ENCODE measurements at regions not wholly inside any gene's neighbourhood (a gene's known extent, or its start where the extent isn't known, plus 50 kb on each side); places are given as distances from the start of the nearest gene placed in this dataset.

DNA sequence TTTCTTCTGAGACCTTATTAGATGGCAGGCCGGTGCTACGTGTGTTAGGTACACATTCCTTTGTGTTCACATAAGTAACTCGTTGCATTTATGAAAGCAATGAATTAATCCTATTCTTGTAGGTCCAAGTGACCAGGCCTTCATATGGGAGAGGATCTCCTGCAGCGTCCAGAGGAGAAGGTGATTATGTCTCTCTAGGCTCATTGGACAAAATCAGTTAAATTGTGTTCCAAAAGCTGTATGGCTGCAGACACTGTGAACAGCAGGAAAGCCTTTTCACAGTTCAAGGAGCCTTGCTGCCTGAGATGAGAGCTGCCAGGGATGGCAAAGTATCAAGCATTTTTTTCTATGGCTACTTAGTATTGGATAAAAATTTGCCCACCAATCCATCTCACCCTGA is 433.1 kb upstream of the FZD8 start:
- intact Hi-C loops (cut with DNase I; ENCODE audit: low total_unique reads), result no loop called here
- 88 to 92% methylated on average over 4 of the region's 4 CpGs for WGBS, 2 donors
- no peak for DNase-seq (ENCODE audit: low spot score in 2 of 2)
- no peak overlapping the region for H3K4me3 ChIP-seq (ENCODE audit: low read depth, poor library complexity, severe bottlenecking)
- TF ChIP-seq POLR2A (IDR thresholded peaks at IDR 0.05), result no peak
- TF ChIP-seq, protein P1, sequence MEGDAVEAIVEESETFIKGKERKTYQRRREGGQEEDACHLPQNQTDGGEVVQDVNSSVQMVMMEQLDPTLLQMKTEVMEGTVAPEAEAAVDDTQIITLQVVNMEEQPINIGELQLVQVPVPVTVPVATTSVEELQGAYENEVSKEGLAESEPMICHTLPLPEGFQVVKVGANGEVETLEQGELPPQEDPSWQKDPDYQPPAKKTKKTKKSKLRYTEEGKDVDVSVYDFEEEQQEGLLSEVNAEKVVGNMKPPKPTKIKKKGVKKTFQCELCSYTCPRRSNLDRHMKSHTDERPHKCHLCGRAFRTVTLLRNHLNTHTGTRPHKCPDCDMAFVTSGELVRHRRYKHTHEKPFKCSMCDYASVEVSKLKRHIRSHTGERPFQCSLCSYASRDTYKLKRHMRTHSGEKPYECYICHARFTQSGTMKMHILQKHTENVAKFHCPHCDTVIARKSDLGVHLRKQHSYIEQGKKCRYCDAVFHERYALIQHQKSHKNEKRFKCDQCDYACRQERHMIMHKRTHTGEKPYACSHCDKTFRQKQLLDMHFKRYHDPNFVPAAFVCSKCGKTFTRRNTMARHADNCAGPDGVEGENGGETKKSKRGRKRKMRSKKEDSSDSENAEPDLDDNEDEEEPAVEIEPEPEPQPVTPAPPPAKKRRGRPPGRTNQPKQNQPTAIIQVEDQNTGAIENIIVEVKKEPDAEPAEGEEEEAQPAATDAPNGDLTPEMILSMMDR (IDR thresholded peaks at IDR 0.05), result no peak

DNA sequence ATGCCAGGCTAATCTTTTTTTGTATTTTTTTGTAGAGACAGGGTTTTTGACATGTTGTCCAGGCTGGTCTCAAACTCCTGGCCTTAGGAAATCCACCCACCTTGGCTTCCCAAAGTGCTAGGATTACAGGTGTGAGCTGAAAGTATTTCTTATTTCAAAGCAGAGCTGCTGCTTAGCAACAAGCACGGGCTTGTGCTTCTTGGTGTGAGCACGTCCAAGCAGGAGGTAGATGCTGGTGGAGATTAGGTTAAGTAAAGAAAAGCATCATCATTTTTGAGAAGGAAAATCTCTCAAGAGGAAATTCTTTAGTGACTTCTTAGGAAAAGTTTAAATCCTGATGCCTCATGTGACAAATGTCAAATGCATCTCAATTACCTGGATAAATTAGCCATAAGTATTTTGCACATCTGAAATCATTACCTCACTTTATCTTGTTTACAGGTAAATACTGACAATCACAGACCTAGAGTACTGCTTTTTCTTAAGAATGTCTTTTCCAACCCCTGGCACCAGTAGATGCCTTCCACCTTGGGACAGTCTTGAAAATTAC is 431.8 kb upstream of the FZD8 start:
- no peak for TF ChIP-seq POLR2A (IDR thresholded peaks at IDR 0.05)
- TF ChIP-seq, protein P1 (IDR thresholded peaks at IDR 0.05), result no peak
- WGBS, 2 donors, result 41 to 52% methylated on average over 2 of the region's 2 CpGs
- intact Hi-C loops (cut with DNase I; ENCODE audit: low total_unique reads), result no loop called here

DNA sequence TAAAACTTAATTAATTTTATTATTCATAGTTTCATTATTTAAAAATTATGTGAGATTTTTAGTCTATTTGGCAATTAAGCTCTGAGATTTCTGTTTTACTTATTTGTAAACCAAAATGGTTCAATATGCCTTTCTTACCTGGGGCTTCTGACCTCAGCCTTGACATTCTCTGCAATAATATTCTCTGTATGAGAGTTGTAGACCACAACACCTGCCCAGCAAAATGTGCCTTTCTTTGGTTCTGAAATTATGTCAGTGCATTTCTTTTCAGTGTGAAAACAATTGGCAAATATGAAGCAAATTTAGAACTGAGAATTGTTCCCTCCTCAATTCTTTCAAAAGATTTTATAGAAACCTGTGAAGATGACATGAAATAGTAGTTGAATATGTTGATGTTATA is 426.4 kb upstream of the FZD8 start:
- TF ChIP-seq POLR2A (IDR thresholded peaks at IDR 0.05), result no peak
- TF ChIP-seq, protein P1 (IDR thresholded peaks at IDR 0.05), result no peak
- DNase-seq (ENCODE audit: low spot score in 2 of 2), result no peak
- intact Hi-C loops (cut with DNase I; ENCODE audit: low total_unique reads), result no loop called here
- H3K4me3 ChIP-seq (ENCODE audit: low read depth, poor library complexity, severe bottlenecking), result no peak overlapping the region

More for the DNA sequence above, 431.8 kb upstream of the FZD8 start:
- H3K4me3 ChIP-seq (ENCODE audit: low read depth, poor library complexity, severe bottlenecking), result no peak overlapping the region
- DNase-seq (ENCODE audit: low spot score in 2 of 2), result no peak

DNA sequence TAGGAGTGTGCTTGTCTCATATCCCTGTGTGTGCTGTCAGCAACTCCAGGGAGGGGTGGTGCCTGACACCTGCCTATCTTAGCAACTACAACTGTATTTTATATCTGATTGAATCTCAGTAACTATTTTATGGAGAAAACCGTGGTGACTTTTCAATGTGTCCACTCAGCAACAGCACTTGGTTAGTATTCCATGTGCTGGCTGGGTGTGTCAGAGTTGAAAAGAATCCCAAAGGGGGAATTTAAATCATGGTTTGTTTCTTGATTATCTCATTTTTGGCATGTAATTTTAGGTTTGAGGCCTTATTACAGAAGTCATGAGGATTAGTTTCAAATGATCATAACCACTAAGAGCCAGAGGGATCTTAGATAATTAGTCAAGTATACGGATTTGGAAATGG is 425.7 kb upstream of the FZD8 start:
- H3K4me3 ChIP-seq (ENCODE audit: low read depth, poor library complexity, severe bottlenecking), result no peak overlapping the region
- DNase-seq (ENCODE audit: low spot score in 2 of 2), result no peak
- intact Hi-C loops (cut with DNase I; ENCODE audit: low total_unique reads), result no loop called here
- WGBS, 2 donors, result 36% methylated on average over 2 of the region's 2 CpGs
- TF ChIP-seq, protein P1 (IDR thresholded peaks at IDR 0.05), result no peak
- no peak for TF ChIP-seq POLR2A (IDR thresholded peaks at IDR 0.05)

DNA sequence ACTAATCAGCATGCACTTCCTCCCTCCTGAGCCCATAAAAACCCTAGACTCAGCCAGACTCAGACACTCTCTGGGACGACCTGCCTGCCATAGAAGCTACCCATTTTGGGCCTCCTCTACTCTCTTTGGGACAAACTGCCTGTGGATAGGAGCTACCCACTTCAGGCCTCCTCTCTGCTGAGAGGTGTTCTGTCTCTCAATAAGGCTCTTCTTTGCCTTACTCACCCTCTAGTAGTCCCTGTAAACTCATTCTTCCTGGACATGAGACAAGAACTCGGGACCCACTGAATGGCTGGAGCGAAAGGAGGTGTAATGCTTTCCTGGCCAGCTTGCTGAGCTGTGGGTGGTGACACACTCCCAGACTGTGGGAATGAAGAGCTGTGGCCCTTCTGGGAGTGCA is 424.8 kb upstream of the FZD8 start:
- no peak overlapping the region for H3K4me3 ChIP-seq (ENCODE audit: low read depth, poor library complexity, severe bottlenecking)
- intact Hi-C loops (cut with DNase I; ENCODE audit: low total_unique reads), result no loop called here
- 83 to 93% methylated on average over 3 of the region's 3 CpGs for WGBS, 2 donors
- DNase-seq (ENCODE audit: low spot score in 2 of 2), result no peak
- no peak for TF ChIP-seq POLR2A (IDR thresholded peaks at IDR 0.05)
- TF ChIP-seq, protein P1 (IDR thresholded peaks at IDR 0.05), result no peak

DNA sequence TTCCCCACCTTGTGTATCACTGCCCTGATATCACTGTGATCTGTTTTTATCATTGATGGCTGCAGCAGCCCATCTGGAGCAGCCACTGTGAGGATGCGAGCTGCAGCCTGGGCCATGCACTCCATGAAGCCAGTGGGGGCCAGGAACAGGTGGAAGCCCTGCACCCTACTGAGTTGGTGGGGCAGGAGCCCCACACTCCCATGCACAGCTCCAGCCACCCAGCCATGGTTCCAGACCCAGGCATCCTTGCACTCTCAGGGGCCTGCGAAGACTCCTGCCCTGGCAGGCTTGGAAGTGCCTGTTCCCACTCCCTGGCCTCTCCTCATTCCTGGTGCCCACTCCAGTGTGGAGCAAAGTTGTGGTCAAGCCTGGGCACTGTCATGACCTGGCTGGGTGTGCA is 424.0 kb upstream of the FZD8 start:
- no peak overlapping the region for H3K4me3 ChIP-seq (ENCODE audit: low read depth, poor library complexity, severe bottlenecking)
- WGBS, 2 donors, result 100% methylated on average over 2 of the region's 2 CpGs
- TF ChIP-seq, protein P1 (IDR thresholded peaks at IDR 0.05), result no peak
- TF ChIP-seq POLR2A (IDR thresholded peaks at IDR 0.05), result no peak
- intact Hi-C loops (cut with DNase I; ENCODE audit: low total_unique reads), result no loop called here
- no peak for DNase-seq (ENCODE audit: low spot score in 2 of 2)

Measured in lower leg skin (tissue), 4 donors.